ENCODE measurements at regions not wholly inside any gene's neighbourhood (a gene's known extent, or its start where the extent isn't known, plus 50 kb on each side); places are given as distances from the start of the nearest gene placed in this dataset.
"Not testable (repeated sequence)": the region's sequence is repeated elsewhere in the genome, so short reads cannot be mapped to it uniquely, and the experiment has no call there.

DNA sequence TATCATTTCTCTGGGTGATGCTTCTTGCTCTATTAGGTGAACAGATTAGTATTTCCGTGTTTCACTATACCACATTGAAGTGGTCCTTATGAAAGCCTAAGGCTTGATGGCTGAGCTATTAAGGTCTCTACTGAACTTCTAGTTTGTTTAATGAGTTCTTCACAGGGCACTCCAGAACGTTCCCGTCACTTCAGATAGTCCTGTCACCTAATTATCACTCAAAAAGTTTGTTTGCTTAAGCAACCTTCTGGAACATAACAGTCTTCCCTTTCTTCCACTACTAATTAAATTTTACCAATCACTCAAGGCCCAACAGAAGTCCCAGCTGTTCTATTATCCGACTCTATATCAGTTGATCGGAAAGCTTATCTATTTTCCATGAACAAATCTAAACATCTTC, 104.6 kb upstream of the ZC3H11B start:
- DNase-seq = no peak

DNA sequence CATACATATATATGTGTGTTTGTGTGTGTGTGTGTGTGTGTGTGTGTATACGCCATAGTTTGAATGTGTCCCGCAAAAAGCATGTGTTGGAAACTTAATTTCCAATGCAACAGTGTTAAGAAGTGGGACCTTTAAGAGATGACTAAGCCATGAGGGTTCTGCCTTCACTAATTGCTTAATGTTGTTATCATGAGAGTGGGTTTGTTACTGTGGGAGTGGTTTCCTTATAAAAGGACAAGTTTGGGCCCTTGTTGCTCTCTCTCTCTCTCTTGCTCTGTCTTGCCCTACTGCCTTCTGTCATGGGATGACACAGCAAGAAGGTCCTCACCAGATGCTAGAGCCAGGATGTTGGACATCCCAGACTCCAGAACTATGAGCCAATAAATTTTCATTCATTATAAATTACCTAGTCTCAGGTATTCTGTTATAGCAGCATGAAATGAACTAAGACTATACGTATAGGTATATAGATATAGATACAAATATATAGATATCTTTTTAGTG, 103.8 kb upstream of the ZC3H11B start:
- no peak for DNase-seq

DNA sequence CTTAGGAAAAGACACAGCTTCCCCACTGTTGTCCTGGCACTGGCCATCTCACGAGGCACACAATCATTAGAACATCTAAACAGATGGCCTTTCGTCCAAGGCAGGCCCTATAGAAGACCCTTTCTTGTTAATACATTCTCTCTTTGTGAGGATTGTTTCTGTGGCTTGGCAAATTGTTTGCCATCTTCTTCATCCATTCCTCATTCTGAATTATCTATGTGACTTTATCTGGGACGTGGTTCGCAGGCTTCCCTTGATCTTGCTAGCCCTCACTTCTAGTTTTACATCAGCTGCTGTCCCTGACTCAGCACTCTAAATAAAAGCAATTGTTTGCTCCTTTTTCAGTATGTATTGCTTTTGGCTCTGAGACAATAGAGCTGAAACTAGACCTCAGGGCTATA, 101.1 kb upstream of the ZC3H11B start:
- DNase-seq = no peak

DNA sequence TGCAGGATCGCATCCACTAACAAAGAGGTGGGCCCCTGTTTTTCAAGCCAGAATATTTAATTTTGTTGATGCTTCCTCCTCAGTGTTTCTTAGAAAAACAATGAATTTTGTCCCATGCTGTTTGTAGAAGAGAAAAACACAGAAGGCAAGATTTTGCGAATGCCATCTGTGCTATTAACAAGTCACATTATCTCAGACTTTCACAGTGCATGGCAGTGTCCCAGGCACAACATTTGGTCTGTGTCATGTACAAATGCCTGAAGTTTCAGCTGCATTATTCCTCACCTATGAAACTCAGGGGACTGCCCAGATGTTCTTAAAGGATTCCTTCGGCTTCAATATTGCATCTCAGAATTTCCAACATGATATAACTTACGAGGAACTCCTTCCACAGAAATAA, 99.6 kb upstream of the ZC3H11B start:
- DNase-seq = no peak

DNA sequence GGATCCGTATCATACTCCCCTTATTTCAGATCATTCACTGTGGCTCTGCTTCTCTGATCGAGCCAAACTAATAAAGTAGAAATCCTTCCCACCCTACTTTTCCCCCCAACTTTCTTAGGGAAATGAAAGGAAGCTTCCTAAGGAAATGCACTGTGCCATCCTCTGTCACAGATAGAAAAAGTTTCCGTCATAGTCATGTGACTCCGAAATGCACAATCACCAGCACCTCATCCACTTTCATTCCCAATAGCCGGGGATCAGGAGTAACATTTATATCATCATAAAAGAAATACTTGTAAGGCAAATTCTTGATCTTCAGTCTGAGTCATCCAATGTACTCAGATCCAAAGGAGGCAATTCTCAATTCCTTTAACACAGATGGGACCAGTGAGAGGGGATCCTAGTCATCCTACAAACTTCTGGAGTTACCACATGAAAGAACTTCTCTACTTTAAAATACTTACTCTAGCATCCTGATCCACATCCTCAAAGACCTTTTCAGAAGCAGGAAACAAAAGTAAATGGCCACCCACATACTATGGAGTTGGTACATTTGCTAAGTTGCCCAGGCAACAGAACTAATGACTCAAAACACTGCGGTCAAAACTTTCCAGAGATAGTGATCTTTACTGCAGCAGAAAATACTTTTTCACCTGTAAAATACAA, 97.8 kb upstream of the ZC3H11B start:
- no peak for DNase-seq

DNA sequence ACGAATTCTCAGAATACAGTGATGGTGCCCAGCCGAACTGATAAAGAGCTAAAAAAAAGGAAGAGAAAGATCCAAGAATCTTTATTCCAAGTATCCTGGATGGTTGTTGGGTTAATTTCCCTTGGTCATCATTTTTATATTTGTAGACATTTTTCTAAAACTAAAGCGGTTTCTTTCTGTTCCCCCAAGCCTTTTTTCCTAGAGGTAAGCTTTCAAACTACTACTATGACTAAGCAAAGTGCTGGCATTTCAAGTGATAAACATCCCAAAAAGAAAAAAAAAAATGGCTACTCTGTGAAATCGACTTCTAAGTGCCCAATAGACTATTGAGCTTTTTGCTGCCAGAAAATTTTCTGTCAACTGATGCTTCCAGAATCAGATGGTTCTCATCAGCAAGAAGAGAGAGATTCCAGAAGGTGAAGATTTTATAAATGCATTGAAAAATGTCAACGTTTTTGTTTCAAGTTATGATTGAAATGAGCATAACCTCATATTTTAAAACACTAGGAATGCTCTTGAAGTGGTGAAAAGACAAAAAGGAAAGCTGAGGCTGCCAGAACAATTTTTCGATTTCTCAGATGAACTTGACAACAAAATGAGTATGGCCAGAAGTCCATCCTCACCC, 96.1 kb upstream of the ZC3H11B start:
- no peak for DNase-seq

DNA sequence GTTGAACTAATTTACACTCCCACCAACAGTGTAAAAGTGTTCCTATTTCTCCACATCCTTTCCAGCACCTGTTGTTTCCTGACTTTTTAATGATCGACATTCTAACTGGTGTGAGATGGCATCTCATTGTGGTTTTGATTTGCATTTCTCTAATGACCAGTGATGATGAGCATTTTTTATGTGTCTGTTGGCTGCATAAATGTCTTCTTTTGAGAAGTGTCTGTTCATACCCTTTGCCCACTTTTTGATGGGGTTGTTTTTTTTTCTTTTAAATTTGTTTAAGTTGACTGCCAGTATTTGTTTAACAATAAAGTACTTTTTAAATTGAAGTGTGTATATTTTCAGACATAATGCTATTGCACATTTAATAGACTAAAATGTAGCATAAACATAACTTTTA, 95.0 kb upstream of the ZC3H11B start:
- not testable (repeated sequence) for DNase-seq

DNA sequence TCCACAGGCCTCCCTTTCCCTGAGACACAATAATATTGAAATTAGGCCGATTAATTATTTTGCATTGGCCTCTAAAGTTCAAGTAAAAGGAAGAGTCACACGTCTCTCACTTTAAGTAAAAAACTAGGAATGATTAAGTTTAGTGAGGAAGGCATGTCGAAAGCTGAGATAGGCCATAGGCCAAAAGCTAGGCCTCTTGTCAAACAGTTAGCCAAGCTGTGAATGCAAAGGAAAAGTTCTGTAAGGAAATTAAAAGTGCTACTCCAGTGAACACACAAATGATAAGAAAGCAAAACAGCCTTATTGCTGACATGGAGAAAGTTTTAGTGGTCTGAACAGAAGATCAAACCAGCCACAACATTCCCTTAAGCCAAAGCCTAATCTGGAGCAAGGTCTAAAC, 91.4 kb upstream of the ZC3H11B start:
- not testable (repeated sequence) for DNase-seq

DNA sequence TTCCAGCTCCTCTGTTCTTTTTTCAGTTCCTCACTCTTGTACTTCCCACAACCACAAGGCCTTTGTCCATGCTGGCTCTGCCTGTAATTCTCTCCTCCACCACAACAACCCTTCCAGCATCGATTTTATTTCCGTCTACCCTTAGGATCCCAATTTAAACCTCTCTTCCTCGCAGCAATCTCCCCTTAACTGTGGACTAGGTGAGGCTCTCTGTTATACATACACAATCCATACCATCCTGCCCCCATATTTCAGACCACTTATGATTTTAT, 90.4 kb upstream of the ZC3H11B start:
- DNase-seq = no peak

DNA sequence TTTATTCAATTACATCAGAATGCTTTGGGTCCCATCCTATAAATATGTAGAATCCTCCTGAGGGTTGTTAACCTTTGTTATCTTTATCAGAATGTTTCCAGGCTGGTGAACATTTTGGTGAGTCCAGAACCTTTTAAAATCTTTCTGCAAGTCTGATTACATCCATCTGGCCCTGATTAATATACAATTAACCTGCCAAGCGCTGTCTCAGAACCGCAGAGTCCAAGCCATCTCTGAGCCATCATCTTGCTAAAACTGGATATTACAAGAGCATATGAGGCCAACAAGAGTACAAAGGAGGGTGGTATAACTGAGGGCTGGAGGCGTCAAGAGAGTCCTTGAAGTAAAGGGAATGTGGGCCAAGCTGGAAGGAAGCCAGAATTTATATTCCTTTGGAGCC, 88.6 kb upstream of the ZC3H11B start:
- no peak for DNase-seq

DNA sequence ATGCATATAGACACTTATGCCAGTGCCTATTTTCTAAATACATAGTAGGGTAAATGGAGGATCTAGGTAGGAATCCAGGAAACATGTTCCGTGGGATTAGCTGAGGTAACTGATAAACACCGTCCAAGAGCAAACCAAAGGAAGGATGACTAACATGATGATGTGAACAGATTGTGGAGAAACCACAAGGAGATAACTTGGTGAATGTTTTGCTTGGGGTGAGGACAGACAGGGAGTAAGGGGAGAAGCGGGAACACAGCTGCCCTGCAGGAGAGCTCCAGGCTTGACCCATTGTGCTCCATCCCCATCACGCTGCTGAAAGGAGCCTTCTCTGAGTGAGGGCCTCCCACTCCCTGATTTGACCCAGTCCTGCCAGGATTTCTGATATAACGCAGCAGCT, 87.0 kb upstream of the ZC3H11B start:
- no peak for DNase-seq

DNA sequence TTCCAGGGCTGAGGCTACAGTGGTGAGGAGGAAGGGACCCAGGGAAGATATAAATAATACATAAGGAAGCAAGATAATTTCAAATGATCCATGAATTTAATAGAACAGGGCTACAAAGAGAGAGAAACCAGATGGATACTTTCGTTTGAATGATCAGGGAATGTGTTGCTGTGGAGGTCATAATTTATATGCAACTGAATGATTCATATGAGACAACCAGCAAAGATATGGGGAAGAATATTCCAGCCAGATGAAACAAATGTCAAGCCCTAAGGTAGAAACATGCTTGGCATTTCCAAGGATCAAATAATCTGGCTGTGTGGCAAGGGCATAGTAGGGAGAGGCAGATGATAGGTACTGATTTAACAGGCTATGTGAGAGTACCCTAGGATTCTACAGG, 84.8 kb upstream of the ZC3H11B start:
- no peak for DNase-seq

DNA sequence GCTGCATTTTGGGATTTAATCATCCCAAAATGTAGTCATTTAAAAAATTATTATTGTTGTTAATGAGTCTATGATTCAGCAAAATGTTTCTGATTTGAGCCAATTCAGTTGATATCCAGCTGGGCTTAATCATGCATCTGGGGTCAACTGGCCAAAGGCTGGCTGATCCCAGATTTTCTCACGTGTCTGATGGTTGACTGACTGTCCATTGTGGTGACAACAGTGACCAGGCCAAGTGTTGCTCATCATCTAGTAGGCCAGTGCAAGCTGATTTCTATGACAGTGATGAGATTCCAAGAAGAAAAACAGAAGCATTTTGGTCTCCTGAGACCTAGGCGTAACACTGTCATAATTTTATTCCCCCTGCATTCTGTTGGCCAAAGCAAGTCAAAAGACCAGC, 80.1 kb upstream of the ZC3H11B start:
- DNase-seq = no peak

DNA sequence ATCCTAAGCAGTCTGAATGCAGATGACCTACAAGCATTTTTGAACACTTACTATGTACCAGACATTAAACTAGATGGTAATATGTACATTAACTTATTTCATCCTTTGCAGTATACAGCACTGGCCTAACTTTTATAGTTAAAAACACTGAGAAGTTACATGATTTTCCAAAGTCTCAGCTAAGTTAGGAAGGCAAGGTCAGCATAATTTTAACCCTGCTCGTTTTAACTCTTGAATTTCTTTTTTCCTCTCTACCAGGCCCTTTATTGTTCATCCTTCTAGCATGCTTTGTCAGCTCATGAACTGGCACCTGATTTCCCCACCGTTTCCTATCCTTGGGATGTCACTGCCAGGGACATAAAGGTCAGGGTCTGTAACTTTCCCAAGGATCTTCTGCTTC, 76.9 kb upstream of the ZC3H11B start:
- DNase-seq = no peak

DNA sequence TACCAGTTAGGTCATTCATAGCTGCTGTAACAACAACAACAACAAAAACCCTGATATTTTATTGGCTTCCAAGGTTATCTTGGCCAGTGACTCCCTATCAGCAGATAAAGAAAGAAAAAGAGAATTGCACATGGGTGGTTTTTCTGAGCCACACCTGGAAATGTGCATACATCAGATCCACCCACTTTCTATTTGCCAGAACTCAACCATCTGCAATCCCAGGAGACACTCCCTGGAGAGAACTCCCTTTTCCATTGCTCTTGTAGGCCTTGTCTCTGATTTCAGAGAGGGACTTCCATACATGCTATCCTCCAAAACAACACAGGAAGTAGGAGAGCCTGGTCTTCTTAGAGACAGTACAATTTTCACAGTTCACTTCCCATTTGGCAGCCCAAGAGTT, 74.9 kb upstream of the ZC3H11B start:
- no peak for DNase-seq

DNA sequence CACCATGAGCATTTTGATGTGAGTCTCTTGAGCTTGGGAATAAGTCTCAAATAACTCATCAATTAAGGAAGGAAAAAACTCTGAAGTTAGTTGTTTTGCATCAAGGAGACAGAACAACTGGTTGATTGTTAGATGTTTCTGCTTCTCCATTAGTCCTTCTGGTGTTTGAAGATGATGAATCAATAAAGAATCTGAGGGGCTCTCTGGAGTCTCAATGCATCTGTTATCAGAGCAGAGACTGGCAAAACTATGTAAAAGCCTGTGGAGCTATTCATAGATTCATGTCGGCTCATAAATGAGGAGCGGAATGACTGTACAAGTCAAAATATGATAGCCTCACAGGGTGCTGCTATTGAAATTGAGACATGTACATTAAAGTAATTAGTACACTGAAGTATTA, 73.3 kb upstream of the ZC3H11B start:
- DNase-seq = no peak

DNA sequence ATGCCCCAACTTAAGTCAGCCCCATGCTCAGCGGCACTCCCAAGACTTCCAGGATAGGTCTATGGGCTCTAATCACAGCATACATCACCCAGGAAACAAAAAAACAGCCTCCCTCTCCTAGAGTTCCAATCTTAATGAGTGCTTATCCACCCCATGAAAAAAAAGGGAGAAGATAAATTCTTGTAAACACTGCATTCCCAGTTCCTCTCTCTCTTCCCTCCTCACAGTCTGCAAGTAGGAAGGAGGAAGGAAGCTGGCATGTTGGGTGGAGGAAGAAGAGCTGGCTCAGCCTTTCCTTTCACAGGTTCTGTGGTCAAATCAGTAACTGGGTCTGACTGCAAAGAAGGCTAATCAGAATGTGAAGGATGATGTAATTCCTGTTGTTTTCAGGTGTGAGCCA, 69.9 kb upstream of the ZC3H11B start:
- DNase-seq = no peak

DNA sequence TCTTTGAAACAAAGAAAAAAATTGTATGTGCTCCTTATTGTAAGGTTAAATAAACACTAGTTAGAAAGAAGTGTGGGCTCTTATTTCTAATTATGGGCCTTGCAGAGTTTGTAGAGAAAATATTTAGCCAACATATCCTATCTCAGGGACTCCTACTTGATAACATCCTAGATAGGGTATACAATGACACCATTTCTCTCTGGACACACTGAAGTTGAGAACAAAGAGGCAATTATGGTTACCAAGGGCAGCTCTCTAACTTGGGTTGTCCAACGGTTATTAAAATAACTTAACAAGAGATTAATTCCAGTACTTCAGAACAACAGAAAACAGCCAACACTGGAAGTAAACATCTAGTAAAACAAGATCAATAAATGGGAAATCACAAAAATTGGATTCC, 69.0 kb upstream of the ZC3H11B start:
- no peak for DNase-seq

DNA sequence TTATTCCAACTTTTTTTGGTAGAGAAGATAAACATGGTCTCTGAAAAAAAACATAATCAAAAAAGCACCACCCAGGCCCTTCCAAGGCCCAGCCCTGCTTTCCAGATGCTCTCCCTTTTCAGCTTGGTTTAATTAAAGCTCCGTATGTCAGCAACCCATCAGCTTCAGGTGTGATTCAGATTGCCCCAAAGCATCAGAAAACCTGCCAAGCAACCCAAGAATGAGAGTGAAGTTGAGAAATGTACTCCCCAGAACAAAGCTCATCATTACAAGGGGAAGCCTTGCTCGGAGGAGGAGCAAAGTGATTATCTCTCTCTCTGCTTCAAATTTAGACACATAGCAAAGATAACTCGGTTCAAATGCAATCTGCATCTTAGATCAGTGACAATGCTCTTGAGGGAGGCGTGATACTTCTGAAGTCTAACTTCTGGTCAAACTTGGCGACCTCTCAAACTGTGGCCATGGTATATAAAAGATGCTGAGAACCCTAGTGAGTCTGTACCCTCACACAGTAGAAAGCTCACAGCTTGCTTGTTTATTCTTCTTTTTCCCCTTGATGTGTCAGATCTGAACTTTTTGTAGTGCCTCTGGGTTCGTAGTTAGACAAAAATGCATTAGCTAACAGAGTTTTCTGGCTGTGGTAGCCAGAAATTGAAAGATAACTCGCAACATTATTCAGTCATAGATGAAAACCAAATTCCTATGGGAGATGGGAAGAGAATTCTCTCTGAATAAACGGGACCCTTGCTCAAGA, 63.3 kb upstream of the ZC3H11B start:
- no peak for DNase-seq

DNA sequence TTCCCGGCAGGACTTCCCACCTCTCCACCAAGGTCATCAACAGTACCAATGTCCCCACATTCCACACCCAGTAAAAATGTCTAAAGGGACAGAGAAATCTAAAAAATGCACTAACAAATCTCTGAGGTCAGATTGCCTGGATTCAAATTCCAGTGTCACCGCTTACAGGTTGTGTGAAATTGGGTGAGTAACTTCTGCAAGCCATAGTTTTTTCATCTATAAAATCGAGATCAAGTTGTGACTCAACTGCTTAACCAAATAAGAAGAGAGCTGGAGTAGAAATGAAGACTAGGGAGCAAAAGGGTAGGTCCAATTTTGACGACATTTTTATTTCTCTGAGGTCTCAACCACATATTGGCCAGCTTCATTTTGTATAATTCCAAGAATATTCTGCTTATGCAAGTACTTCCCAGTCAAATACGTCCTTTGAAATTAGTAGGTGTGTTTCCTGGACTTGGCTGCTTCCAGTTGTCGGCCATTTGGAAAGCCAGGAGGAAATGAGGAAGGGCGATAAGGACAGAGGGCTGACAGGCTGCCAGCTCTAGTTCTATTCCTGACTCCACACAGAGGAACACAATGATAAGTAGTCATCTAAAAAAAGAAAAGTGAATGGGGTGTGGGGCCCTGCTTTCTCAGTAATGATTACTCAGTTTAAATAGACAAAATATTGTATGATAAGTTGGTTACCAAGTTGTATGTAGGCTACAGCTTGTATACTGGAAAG, 57.7 kb upstream of the ZC3H11B start:
- no peak for DNase-seq

DNA sequence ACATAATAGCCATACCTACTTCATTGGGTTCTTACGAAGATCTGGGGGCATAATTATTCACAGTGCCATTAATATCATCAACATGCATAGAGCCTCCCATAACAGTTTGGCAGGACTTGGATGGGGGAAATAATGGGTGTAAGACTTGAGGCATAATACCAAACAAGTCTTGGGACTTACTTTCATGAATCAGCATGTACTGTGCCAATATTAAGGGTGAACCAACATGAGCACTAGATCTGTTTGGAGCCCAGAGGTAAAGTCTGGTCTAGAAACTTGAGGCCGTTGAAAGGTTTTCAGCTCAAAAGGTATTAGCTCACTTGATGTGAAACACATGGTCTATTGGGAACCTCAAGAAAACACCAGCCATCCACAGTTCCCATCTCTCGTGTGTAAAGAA, 56.7 kb upstream of the ZC3H11B start:
- no peak for DNase-seq

DNA sequence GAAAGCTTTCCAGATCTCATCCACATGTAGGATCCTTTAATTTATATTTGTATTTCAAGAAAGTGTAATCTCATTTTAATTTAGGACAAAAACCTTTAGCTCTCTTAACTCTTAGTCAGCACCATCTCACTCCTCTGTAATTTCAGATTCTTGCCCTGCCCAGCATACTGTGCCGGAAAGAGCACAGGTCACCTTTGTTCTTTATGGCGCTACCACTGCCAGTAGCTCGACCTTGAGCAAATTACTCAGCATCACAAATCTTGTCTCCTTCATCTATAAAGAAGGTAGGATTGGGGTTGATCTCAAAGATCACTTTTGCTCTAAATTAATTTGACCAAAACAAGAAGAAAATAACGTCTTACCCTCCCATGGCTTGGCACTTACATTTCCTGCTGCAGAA, 56.1 kb upstream of the ZC3H11B start:
- no peak for DNase-seq

DNA sequence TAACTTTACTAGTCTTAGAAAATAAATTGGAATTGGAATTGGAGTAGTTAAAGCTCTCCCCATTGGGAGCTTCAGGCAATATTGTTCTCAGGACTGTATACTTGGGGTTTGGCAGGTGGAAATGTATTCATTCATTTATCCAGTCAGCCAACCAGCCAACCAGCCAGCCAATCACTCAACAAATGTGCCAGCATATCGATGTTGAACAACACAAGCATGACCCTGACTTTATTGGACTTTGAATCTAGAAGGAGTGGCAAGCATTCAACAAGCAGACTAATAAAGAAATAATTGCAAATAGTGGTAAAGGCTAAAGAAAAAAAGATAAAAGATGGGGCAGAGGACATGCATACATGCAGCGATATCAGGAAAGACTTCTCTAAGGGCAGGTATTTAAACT, 55.5 kb upstream of the ZC3H11B start:
- no peak for DNase-seq

DNA sequence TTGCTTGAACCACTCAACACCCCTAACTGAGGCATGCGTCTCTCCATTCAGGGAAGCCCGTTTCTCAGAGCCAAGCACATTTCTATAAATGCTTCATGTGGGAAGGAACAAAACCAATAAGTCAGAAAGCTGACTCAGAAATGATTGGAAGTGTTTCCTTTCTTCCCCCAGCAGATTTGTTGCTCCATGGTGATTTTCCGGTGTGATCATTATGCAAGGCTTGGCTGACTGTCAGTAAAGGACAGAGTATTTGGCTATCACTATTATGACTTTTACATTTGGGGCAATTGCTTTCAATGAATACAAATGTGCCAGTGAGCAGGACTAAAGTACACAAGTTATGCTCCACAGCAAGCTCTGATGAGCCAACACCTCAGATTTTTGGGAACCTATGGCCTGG, 53.3 kb upstream of the ZC3H11B start:
- DNase-seq = no peak
